ENCODE measurements at regions not wholly inside any gene's neighbourhood (a gene's known extent, or its start where the extent isn't known, plus 50 kb on each side); places are given as distances from the start of the nearest gene placed in this dataset.
"Not testable (repeated sequence)": the region's sequence is repeated elsewhere in the genome, so short reads cannot be mapped to it uniquely, and the experiment has no call there.

- peak; percentile 20 for DNase-seq
These were observed 438.0 kb upstream of the CDH20 start for GRCh38 chr18:60895181-60895580.

GRCh38 chr18:60898111-60898510 lies 435.1 kb upstream of the CDH20 start:
- DNase-seq, result no peak

GRCh38 chr18:60905699-60906098 lies 427.5 kb upstream of the CDH20 start:
- DNase-seq, result no peak

- DNase-seq, result peak; percentile 42
These were observed 422.7 kb upstream of the CDH20 start for GRCh38 chr18:60910534-60910933.

- DNase-seq, result no peak
These were observed 421.7 kb upstream of the CDH20 start for GRCh38 chr18:60911504-60911903.

- no peak for DNase-seq
These were observed 418.1 kb upstream of the CDH20 start for GRCh38 chr18:60915160-60915559.

- not testable (repeated sequence) for DNase-seq
These were observed 414.4 kb upstream of the CDH20 start for GRCh38 chr18:60918862-60919261.

- DNase-seq, result no peak
These were observed 407.3 kb upstream of the CDH20 start for GRCh38 chr18:60925892-60926291.

- DNase-seq, result no peak
These were observed 403.3 kb upstream of the CDH20 start for GRCh38 chr18:60929966-60930365.

- peak; percentile 53 for DNase-seq
These were observed 398.0 kb upstream of the CDH20 start for GRCh38 chr18:60935041-60935910.

- no peak for DNase-seq
These were observed 397.1 kb upstream of the CDH20 start for GRCh38 chr18:60936101-60936500.

GRCh38 chr18:60943297-60943696 lies 389.9 kb upstream of the CDH20 start:
- no peak for DNase-seq

- no peak for DNase-seq
These were observed 382.6 kb upstream of the CDH20 start for GRCh38 chr18:60950634-60951033.

GRCh38 chr18:60951091-60951490 lies 382.1 kb upstream of the CDH20 start:
- DNase-seq, result no peak

- DNase-seq, result no peak
These were observed 370.6 kb upstream of the CDH20 start for GRCh38 chr18:60962625-60963024.

GRCh38 chr18:60965856-60966255 lies 367.4 kb upstream of the CDH20 start:
- no peak for DNase-seq

- DNase-seq, result no peak
These were observed 366.4 kb upstream of the CDH20 start for GRCh38 chr18:60966876-60967275.

- no peak for DNase-seq
These were observed 357.8 kb upstream of the CDH20 start for GRCh38 chr18:60975420-60975819.

- no peak for DNase-seq
These were observed 356.3 kb upstream of the CDH20 start for GRCh38 chr18:60976976-60977375.

- DNase-seq, result peak; percentile 91
These were observed 354.9 kb upstream of the CDH20 start for GRCh38 chr18:60978338-60978737.

GRCh38 chr18:60980422-60981005 lies 352.7 kb upstream of the CDH20 start:
- DNase-seq, result no peak

GRCh38 chr18:60981682-60982328 lies 351.4 kb upstream of the CDH20 start:
- peak; percentile 13 for DNase-seq

- DNase-seq, result no peak
These were observed 350.9 kb upstream of the CDH20 start for GRCh38 chr18:60982329-60982695.

- no peak for DNase-seq
These were observed 350.3 kb upstream of the CDH20 start for GRCh38 chr18:60982928-60983327.
